Retinal pigment epithelial cell (primary cell): ENCODE measurements at regions not wholly inside any gene's neighbourhood (a gene's known extent, or its start where the extent isn't known, plus 50 kb on each side); places are given as distances from the start of the nearest gene placed in this dataset.
A peak's percentile ranks its signal among the peaks of the same experiment; 100 is the strongest.

Experiments used
- DNase-seq: peaks from one replicate; pipeline ENCODE4 v3.0.0-alpha.2; 2010; ENCODE audit warnings: low read depth
- H3K4me3 ChIP-seq: 2 replicates; pipeline ENCODE4 v1.5.1; 2011; ENCODE audit warnings: mild to moderate bottlenecking, low read length, control low read depth, moderate library complexity
- CTCF ChIP-seq: conservative IDR thresholded peaks from 2 replicates; pipeline ENCODE4 v1.5.1; 2011; ENCODE audit warnings: low read depth, low read length, control low read depth, inconsistent platforms

- no peak for DNase-seq
- TF ChIP-seq CTCF: no peak
- H3K4me3 ChIP-seq: no peak overlapping the region
Measured at GRCh38 chr11:19603771-19604170, 108.9 kb upstream of the NAV2 start.

GRCh38 chr11:19602891-19603290, 109.7 kb upstream of the NAV2 start:
- no peak for TF ChIP-seq CTCF
- no peak overlapping the region for H3K4me3 ChIP-seq
- no peak for DNase-seq

DNA sequence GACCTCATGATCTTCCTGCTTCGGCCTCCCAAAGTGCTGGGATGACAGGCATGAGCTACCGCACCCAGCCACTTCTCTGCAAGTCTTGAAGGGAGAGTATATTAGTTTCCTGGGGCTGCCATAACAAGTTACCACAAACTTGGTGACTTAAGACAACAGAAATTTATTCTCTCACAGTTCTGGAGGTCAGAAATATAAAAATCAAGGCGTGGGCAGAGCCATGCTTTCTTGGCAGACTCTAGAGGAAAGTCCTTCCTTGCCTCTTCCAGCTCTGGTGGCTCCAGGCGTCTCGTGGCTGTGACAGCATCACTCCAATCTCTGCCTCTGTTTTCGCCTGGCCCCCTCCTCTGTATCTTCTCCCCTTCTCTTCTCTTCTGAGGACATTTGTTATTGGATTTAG, 110.2 kb upstream of the NAV2 start:
- no peak overlapping the region for H3K4me3 ChIP-seq
- no peak for DNase-seq
- TF ChIP-seq CTCF: no peak

GRCh38 chr11:19601235-19601634, 111.4 kb upstream of the NAV2 start:
- TF ChIP-seq CTCF: no peak
- no peak overlapping the region for H3K4me3 ChIP-seq
- DNase-seq: no peak

- no peak for DNase-seq
- H3K4me3 ChIP-seq: no peak overlapping the region
- TF ChIP-seq CTCF: no peak
Measured at GRCh38 chr11:19599681-19600080, 113.0 kb upstream of the NAV2 start.

DNA sequence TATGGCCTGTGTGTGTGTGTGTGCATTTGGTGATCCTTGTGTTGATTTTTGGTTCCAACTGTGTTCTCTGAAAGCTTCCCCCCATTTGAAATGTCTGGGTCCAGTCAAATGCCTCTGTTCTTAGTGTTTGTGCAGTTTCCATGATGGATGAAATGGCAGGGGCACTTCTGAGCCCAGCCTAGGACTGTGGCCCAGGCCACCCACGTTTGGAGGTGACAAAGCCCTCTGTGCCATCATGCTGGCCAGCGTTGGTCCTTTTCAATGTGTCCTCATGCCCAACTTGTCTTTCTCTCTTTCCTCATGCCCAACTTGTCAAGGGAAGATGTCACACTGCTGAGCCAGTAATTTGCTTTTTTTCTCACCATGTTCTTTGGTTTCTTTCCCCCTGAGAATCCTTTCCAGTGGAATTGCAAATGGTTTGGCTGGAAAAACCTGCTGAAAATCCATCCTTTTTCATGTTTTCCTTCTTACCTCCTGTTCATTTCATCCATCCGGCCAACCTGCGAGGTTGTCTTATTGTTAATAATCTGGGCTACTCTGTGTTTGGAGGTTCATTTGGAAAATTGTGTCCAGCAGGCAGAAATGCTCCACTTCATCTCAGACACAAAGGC, 113.7 kb upstream of the NAV2 start:
- peak overlapping the region; percentile 30 for H3K4me3 ChIP-seq
- DNase-seq: no peak
- TF ChIP-seq CTCF: no peak

- H3K4me3 ChIP-seq: peak overlapping the region; percentile 30
- TF ChIP-seq CTCF: no peak
- DNase-seq: no peak
Measured at GRCh38 chr11:19598456-19598855, 114.2 kb upstream of the NAV2 start.
